ENCODE measurements at regions not wholly inside any gene's neighbourhood (a gene's known extent, or its start where the extent isn't known, plus 50 kb on each side); places are given as distances from the start of the nearest gene placed in this dataset.

DNA sequence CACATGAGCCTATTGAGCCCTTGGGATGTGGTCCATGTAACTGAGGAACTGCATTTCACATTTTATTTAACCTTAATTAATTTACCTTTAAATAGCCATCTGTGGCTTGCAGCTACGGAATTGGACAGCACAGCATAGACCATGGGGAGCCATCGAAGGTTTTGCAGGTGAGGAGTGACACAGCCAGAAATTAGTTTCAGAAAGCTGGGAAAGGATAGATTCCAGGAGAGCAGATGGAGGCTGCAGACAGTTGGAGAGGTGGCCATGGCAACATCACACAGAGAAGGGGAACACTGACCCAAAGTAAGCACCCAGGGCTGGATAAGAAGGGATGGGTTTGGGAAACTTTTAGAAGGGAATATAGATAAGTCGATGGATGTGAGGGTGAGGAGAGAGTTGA lies 100.1 kb upstream of the SLC6A11 start:
- Histone ChIP-seq H3K9me3 (ENCODE audit: control insufficient read depth, low read depth, low read length) (no peaks in the 10 kb centered on the region), H3K79me2 (ENCODE audit: control insufficient read depth, insufficient read depth, low read length) (no peaks in the 10 kb centered on the region), H3K9me1 (ENCODE audit: control insufficient read depth, extremely low read depth, insufficient read depth, low read length) (no peaks in the 10 kb centered on the region), H3K9ac (ENCODE audit: control insufficient read depth, extremely low read depth, insufficient read depth, low read length) (no peak overlapping the region), H3K4me1 (ENCODE audit: control insufficient read depth, extremely low read depth, insufficient read depth, low read length) (no peaks in the 10 kb centered on the region), H2AFZ (ENCODE audit: control insufficient read depth, low read length) (no peak overlapping the region), H3K27me3 (ENCODE audit: control insufficient read depth, extremely low read depth, insufficient read depth, low read length) (peaks cover 15% of the 10 kb centered on the region), H3K4me3 (ENCODE audit: control insufficient read depth in 2 of 3, extremely low read depth in 1 of 3, insufficient read depth in 2 of 3, low read depth in 1 of 3, low read length in 3 of 3) (no peak overlapping the region), H3K4me2 (ENCODE audit: control insufficient read depth, extremely low read depth, insufficient read depth, low read depth, low read length) (no peak overlapping the region), H4K20me1 (ENCODE audit: control insufficient read depth, extremely low read depth, insufficient read depth, low read length) (no peaks in the 10 kb centered on the region), H3K27ac (ENCODE audit: control insufficient read depth, insufficient read depth, low read length) (no peak overlapping the region), H3K36me3 (ENCODE audit: control insufficient read depth in 2 of 2, extremely low read depth in 1 of 2, insufficient read depth in 2 of 2, low read length in 2 of 2) (no peaks in the 10 kb centered on the region)
- DNase-seq (ENCODE audit: low read depth, low spot score) (no peak), FAIRE-seq (no peak)
- no peak for TF ChIP-seq EZH2 (IDR thresholded peaks at IDR 0.05; ENCODE audit: low read length)
- TF ChIP-seq, protein P1, sequence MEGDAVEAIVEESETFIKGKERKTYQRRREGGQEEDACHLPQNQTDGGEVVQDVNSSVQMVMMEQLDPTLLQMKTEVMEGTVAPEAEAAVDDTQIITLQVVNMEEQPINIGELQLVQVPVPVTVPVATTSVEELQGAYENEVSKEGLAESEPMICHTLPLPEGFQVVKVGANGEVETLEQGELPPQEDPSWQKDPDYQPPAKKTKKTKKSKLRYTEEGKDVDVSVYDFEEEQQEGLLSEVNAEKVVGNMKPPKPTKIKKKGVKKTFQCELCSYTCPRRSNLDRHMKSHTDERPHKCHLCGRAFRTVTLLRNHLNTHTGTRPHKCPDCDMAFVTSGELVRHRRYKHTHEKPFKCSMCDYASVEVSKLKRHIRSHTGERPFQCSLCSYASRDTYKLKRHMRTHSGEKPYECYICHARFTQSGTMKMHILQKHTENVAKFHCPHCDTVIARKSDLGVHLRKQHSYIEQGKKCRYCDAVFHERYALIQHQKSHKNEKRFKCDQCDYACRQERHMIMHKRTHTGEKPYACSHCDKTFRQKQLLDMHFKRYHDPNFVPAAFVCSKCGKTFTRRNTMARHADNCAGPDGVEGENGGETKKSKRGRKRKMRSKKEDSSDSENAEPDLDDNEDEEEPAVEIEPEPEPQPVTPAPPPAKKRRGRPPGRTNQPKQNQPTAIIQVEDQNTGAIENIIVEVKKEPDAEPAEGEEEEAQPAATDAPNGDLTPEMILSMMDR (optimal IDR thresholded peaks at IDR 0.05 in 1 of 3, IDR thresholded peaks at IDR 0.05 in 1 of 3, conservative IDR thresholded peaks at IDR 0.05 in 1 of 3; ENCODE audit: extremely low read depth in 1 of 3, insufficient read depth in 2 of 3, low read length in 3 of 3), result no peak
- dilution Hi-C loops (cut with MboI; ENCODE audit: extremely low pct_ligation_motif_present, low sequenced_read_pairs), result no loop called here

GRCh38 chr3:10716964-10717363 lies 99.1 kb upstream of the SLC6A11 start:
- no peak overlapping the region for H3K9ac ChIP-seq (ENCODE audit: control insufficient read depth, extremely low read depth, insufficient read depth, low read length)
- H2AFZ ChIP-seq (ENCODE audit: control insufficient read depth, low read length), result no peak overlapping the region
- DNase-seq (ENCODE audit: low read depth, low spot score) (no peak), FAIRE-seq (no peak)
- H3K4me3 ChIP-seq (ENCODE audit: control insufficient read depth in 2 of 3, extremely low read depth in 1 of 3, insufficient read depth in 2 of 3, low read depth in 1 of 3, low read length in 3 of 3), result no peak overlapping the region
- no peaks in the 10 kb centered on the region for H3K36me3 ChIP-seq (ENCODE audit: control insufficient read depth in 2 of 2, extremely low read depth in 1 of 2, insufficient read depth in 2 of 2, low read length in 2 of 2)
- no peaks in the 10 kb centered on the region for H3K9me3 ChIP-seq (ENCODE audit: control insufficient read depth, low read depth, low read length)
- peaks cover 11% of the 10 kb centered on the region for H3K27me3 ChIP-seq (ENCODE audit: control insufficient read depth, extremely low read depth, insufficient read depth, low read length)
- H3K27ac ChIP-seq (ENCODE audit: control insufficient read depth, insufficient read depth, low read length), result no peak overlapping the region
- dilution Hi-C loops (cut with MboI; ENCODE audit: extremely low pct_ligation_motif_present, low sequenced_read_pairs), result no loop called here
- H3K79me2 ChIP-seq (ENCODE audit: control insufficient read depth, insufficient read depth, low read length), result no peaks in the 10 kb centered on the region
- H3K4me1 ChIP-seq (ENCODE audit: control insufficient read depth, extremely low read depth, insufficient read depth, low read length), result no peaks in the 10 kb centered on the region
- H4K20me1 ChIP-seq (ENCODE audit: control insufficient read depth, extremely low read depth, insufficient read depth, low read length), result no peaks in the 10 kb centered on the region
- TF ChIP-seq, protein P1 (optimal IDR thresholded peaks at IDR 0.05 in 1 of 3, IDR thresholded peaks at IDR 0.05 in 1 of 3, conservative IDR thresholded peaks at IDR 0.05 in 1 of 3; ENCODE audit: extremely low read depth in 1 of 3, insufficient read depth in 2 of 3, low read length in 3 of 3), result no peak
- no peak for TF ChIP-seq EZH2 (IDR thresholded peaks at IDR 0.05; ENCODE audit: low read length)
- H3K4me2 ChIP-seq (ENCODE audit: control insufficient read depth, extremely low read depth, insufficient read depth, low read depth, low read length), result no peak overlapping the region
- no peaks in the 10 kb centered on the region for H3K9me1 ChIP-seq (ENCODE audit: control insufficient read depth, extremely low read depth, insufficient read depth, low read length)

All from keratinocyte (primary cell).